ENCODE measurements at regions not wholly inside any gene's neighbourhood (a gene's known extent, or its start where the extent isn't known, plus 50 kb on each side); places are given as distances from the start of the nearest gene placed in this dataset.

- no peaks in the 10 kb centered on the region for H3K36me3 ChIP-seq (ENCODE audit: control insufficient read depth, insufficient read depth, low read length)
- TF ChIP-seq CTCF (IDR thresholded peaks at IDR 0.05; ENCODE audit: insufficient read depth, low read length, poor library complexity, severe bottlenecking) = no peak
- no peak for DNase-seq (ENCODE audit: extremely low read depth, insufficient read length)
- H3K4me3 ChIP-seq (replicated peaks; ENCODE audit: low read depth, low read length) = no peak overlapping the region
- H3K27me3 ChIP-seq (replicated peaks; ENCODE audit: control insufficient read depth, insufficient read depth, low read length) = no peaks in the 10 kb centered on the region
Measured at GRCh38 chr4:33306131-33306530, 2586.0 kb downstream of the PCDH7 start.

GRCh38 chr4:33316033-33316432 is 2595.9 kb downstream of the PCDH7 start:
- Histone ChIP-seq H3K27me3 (replicated peaks; ENCODE audit: control insufficient read depth, insufficient read depth, low read length) (no peaks in the 10 kb centered on the region), H3K36me3 (ENCODE audit: control insufficient read depth, insufficient read depth, low read length) (no peaks in the 10 kb centered on the region), H3K4me3 (replicated peaks; ENCODE audit: low read depth, low read length) (no peak overlapping the region)
- no peak for DNase-seq (ENCODE audit: extremely low read depth, insufficient read length)
- TF ChIP-seq CTCF (IDR thresholded peaks at IDR 0.05; ENCODE audit: insufficient read depth, low read length, poor library complexity, severe bottlenecking) = no peak

- Histone ChIP-seq H3K27me3 (replicated peaks; ENCODE audit: control insufficient read depth, insufficient read depth, low read length) (no peaks in the 10 kb centered on the region), H3K36me3 (ENCODE audit: control insufficient read depth, insufficient read depth, low read length) (no peaks in the 10 kb centered on the region), H3K4me3 (replicated peaks; ENCODE audit: low read depth, low read length) (no peak overlapping the region)
- no peak for DNase-seq (ENCODE audit: extremely low read depth, insufficient read length)
- TF ChIP-seq CTCF (IDR thresholded peaks at IDR 0.05; ENCODE audit: insufficient read depth, low read length, poor library complexity, severe bottlenecking) = no peak
Measured at GRCh38 chr4:33316578-33316977, 2596.4 kb downstream of the PCDH7 start.

GRCh38 chr4:33323393-33323792 is 2603.2 kb downstream of the PCDH7 start:
- Histone ChIP-seq H3K4me3 (replicated peaks; ENCODE audit: low read depth, low read length) (no peak overlapping the region), H3K36me3 (ENCODE audit: control insufficient read depth, insufficient read depth, low read length) (no peaks in the 10 kb centered on the region), H3K27me3 (replicated peaks; ENCODE audit: control insufficient read depth, insufficient read depth, low read length) (no peaks in the 10 kb centered on the region)
- no peak for DNase-seq (ENCODE audit: extremely low read depth, insufficient read length)
- no peak for TF ChIP-seq CTCF (IDR thresholded peaks at IDR 0.05; ENCODE audit: insufficient read depth, low read length, poor library complexity, severe bottlenecking)

- no peak overlapping the region for H3K4me3 ChIP-seq (replicated peaks; ENCODE audit: low read depth, low read length)
- no peaks in the 10 kb centered on the region for H3K36me3 ChIP-seq (ENCODE audit: control insufficient read depth, insufficient read depth, low read length)
- DNase-seq (ENCODE audit: extremely low read depth, insufficient read length) = no peak
- H3K27me3 ChIP-seq (replicated peaks; ENCODE audit: control insufficient read depth, insufficient read depth, low read length) = no peaks in the 10 kb centered on the region
- no peak for TF ChIP-seq CTCF (IDR thresholded peaks at IDR 0.05; ENCODE audit: insufficient read depth, low read length, poor library complexity, severe bottlenecking)
Measured at GRCh38 chr4:33334416-33334815, 2614.2 kb downstream of the PCDH7 start.

- Histone ChIP-seq H3K27me3 (replicated peaks; ENCODE audit: control insufficient read depth, insufficient read depth, low read length) (no peaks in the 10 kb centered on the region), H3K4me3 (replicated peaks; ENCODE audit: low read depth, low read length) (no peak overlapping the region), H3K36me3 (ENCODE audit: control insufficient read depth, insufficient read depth, low read length) (no peaks in the 10 kb centered on the region)
- no peak for DNase-seq (ENCODE audit: extremely low read depth, insufficient read length)
- TF ChIP-seq CTCF (IDR thresholded peaks at IDR 0.05; ENCODE audit: insufficient read depth, low read length, poor library complexity, severe bottlenecking) = no peak
Measured at GRCh38 chr4:33339762-33340161, 2619.6 kb downstream of the PCDH7 start.
